ENCODE measurements at regions not wholly inside any gene's neighbourhood (a gene's known extent, or its start where the extent isn't known, plus 50 kb on each side); places are given as distances from the start of the nearest gene placed in this dataset.

GRCh38 chr2:145723872-145724271, 1204.0 kb upstream of the ZEB2 start:
- DNase-seq = no peak

DNA sequence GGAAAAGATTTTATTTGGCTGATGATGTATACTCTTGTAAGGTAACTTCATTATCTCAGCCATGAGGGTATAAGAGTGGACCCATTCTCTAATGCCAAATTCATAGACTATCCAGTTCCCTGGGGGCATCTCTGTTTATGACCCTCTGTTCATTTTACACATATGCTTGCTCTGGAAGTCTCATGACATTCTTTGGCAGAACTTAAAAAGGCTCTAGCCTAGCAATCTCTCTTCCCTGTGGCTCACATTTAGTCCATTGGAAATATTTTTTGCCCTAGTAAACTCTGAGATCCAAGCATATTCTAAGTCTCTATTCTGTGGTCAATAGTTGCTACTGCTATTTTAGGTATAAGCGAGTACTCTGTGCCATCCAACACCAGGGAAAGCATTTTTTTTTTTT, 1201.8 kb upstream of the ZEB2 start:
- DNase-seq = no peak

- DNase-seq = no peak
Observed at GRCh38 chr2:145715601-145716000, 1195.7 kb upstream of the ZEB2 start.

DNA sequence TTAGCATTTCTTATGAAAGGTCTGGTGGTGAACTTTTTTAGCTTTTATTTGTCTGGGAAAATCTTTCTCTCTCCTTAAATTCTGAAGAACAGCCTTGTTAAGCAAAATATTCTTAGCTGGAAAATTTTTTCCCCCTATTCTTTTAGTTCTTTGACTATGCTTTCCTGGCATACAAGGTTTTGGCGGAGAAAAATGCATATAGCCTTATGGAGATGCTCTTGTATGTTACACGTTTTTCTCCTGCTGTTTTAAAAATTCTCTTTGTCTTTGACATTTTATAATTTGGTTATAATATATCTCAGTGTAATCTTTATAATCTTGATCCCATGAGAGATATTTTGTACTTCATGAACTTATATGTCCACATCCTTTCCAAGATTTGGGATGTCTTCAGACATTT, 1190.4 kb upstream of the ZEB2 start:
- DNase-seq = no peak

GRCh38 chr2:145702305-145702704, 1182.4 kb upstream of the ZEB2 start:
- DNase-seq = no peak

GRCh38 chr2:145692971-145693478, 1173.1 kb upstream of the ZEB2 start:
- no peak for DNase-seq

DNA sequence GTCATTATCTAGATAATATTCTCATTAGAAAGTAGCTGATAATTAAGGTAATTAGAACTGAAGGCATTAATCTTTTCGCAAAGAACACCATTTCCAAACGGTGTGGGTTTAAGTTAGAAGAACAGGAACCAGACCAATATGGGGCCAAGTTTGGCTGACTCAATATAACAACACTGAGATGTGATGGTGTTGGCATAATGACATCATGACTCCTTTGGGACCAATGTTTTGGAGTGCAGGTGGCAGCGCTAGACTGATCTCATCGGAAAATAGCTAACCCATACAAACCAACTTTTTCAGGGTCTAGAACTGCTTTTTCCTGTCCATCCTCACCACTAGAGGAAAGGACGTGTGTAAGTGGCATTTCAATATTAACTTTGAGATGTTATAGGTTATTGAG, 1171.7 kb upstream of the ZEB2 start:
- no peak for DNase-seq

DNA sequence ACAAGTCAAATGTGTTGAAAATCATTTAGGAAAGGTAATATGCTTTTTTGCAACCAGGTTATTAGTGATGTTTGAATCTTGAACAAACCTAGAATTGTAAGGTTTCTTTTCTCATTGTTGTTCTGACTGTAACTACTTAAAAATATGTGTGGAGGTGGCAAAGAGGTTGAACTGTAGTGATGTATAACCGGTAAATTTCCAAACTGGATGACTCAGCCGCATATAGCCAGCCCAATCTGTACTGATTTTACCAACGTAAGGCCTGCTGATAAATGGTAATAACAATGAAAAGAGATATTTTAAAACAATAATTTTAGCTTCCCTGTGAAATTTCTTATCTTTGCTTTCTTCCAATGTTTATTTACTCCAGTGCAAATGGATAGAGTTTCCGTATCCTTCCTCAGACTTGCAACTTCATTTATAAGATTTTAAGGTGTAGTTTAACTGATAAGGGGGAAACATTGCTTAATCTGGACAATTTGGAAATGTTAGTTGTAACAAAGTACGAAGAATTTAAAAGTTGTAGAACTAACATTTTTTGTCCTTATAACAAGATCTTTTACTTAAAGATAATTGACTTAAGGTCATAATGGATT, 1170.4 kb upstream of the ZEB2 start:
- no peak for DNase-seq

- DNase-seq = no peak
Observed at GRCh38 chr2:145689277-145689676, 1169.4 kb upstream of the ZEB2 start.

DNA sequence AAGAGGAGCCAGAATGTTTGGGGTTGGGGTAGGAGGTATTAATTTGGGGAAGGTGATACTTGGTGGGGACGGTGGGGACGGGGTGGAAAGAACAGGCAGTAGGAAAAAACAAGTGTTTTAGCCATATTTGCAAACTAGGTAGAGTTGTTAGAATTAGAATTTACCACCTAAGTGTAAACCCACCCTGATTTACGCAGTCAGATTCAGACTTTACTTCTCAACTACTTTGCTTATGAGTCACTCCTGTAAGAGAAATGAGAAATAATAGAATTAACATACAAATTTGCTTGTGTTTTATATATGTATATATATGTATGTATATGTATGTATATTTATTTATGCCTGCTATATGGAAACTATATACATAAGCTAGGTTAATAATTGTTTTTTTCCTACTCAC, 1168.2 kb upstream of the ZEB2 start:
- DNase-seq = no peak

GRCh38 chr2:145687442-145688134, 1167.7 kb upstream of the ZEB2 start:
- DNase-seq = no peak

DNA sequence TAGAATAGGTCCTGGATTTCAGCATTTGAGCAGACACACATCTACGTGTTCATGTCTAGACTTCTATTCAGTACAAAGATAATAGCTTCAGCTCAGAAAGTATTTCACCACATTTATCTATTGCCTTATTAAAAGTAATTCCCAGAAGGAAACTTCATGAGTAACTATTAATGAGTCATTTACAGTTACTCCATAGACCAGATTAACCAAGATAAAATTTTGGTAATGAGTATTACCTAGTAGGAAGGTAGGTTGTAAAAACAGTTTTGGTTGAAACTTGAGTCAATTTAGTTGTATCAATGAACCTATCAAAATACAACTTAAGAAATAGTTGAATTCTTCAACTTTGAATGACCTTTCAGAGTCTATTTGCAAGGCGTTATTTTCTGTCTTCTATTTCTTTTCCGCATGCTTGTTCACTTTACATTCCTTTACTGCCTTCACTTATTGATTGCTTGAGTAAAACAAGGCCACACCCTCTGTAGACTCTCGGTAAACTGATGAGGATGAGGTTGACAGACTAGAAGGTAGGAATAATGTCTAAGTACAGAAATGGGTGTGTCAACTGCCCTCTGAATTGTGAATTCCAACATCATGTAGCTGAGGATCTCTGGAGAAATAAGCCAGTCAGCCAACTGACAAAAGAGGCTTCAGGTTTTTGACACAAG, 1165.6 kb upstream of the ZEB2 start:
- DNase-seq = no peak

DNA sequence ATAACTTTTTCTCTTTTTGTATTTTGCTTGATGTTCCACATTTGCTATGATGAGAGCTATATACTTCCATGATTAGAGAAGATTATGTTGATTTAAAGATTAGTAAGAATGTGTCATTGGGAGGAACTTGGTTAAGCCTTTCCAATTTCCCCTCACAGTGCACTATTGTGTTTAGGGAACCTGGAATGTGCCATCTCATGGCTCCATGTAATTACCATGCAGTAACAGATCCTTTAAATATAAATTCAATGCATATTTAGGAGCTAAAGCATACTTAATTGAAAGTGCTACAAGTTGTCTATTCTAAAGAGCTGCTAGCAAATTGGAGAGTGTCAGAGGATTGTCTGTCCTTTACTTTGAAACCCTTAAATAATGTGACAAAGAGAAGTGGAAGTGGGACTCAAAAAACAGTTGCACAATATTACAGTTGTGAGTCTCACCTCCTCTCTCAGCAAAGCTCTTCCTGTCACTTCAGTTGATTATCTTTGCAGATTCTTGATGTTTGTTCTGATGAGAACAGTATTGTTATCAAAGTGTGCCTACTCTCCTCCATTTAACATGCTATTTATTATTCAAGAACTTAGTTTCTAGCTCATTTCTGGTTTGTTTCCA, 1162.7 kb upstream of the ZEB2 start:
- DNase-seq = no peak

- no peak for DNase-seq
Observed at GRCh38 chr2:145680276-145680675, 1160.4 kb upstream of the ZEB2 start.

GRCh38 chr2:145677371-145677770, 1157.5 kb upstream of the ZEB2 start:
- no peak for DNase-seq

- DNase-seq = no peak
Observed at GRCh38 chr2:145674705-145675104, 1154.8 kb upstream of the ZEB2 start.

DNA sequence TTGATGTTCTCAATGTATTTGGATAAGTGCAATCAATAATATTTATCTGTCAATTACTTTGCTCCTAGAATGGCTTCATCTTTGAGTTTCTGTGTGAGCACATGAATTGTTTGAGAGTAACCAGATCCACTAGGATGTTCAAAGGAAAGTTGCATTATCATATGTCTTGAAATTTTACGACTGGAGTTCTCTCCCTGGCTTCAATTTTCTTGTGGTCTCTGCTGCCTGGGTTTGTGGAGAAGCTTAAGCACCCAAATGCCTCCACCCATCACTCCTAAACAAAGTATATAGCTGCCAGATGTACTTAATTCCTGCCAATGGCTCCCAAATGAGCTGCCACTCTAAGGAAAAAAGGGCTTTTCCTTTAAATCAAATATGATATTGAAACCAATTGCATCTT, 1149.4 kb upstream of the ZEB2 start:
- DNase-seq = no peak

DNA sequence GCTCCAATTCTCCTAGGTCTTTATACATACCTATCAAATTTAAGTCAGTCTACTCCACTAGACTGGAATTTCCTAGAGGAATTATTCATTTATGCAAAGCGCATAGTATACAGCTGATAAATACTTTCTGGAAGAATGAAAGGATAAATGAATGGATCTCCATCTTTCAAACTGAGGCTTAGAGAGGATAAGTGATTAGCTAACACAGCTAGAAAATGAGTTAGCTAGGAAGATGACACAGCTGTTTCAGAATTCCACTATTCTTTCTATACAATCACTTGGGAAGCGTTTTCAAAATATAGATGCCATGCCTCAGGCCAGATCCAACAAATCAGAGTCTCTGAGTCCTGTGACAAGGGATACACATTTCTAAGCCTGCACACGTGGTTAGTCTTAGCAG, 1146.6 kb upstream of the ZEB2 start:
- no peak for DNase-seq

GRCh38 chr2:145657265-145657664, 1137.3 kb upstream of the ZEB2 start:
- DNase-seq = no peak

DNA sequence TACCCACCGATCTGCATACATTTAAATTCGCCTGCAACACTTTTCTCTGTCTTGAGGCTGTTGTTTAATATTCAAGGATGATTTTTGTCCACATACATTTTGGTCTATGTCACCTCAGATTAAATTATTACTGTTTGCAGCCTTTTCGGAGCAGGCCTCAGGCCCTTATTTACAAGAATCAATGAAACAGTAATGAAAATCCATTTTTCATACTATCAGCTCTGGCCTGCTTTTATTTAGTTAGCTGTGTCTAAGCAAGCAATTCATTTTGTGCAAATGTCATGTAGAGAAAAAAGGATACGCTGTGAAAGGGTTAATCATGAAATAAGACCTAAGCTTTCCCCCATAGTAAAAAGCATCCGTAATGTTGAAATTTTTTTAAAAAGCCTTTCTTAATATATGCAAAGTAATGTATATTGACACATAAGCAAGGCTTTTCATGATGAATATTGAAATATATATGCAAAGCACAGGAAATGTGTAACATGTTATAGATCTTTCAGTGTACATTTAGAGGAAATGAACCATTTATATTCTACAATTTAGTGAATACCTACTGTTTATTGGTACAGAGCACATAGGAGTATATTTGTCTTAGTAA, 1135.3 kb upstream of the ZEB2 start:
- DNase-seq = no peak

GRCh38 chr2:145654746-145655145, 1134.8 kb upstream of the ZEB2 start:
- no peak for DNase-seq

GRCh38 chr2:145654156-145654555, 1134.2 kb upstream of the ZEB2 start:
- no peak for DNase-seq

DNA sequence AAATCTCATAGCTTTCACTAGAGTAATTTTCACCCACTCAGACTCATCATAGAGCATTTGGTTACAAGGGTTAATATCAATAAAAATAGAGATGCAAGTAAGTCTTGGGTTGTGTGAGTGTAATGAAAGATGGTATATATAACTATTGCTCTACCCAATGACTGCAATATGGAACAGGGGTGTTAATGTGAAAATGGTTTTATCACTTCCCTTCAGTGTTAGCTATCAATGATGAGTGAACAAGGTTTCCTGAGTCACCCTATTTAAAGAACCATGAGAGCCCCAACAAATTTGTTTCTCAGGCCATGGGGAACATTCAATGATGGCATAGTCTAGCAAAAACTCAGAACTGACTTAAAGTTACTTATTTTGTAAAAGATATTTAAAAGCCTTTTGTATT, 1133.6 kb upstream of the ZEB2 start:
- no peak for DNase-seq

Data from T-helper 2 cell (primary cell).